ENCODE measurements at regions not wholly inside any gene's neighbourhood (a gene's known extent, or its start where the extent isn't known, plus 50 kb on each side); places are given as distances from the start of the nearest gene placed in this dataset.

GRCh38 chr1:17893891-17894631, 138.9 kb downstream of the ACTL8 start:
- H3K4me3 ChIP-seq (ENCODE audit: low read depth, low read length), result no peak overlapping the region
- TF ChIP-seq, protein P1, sequence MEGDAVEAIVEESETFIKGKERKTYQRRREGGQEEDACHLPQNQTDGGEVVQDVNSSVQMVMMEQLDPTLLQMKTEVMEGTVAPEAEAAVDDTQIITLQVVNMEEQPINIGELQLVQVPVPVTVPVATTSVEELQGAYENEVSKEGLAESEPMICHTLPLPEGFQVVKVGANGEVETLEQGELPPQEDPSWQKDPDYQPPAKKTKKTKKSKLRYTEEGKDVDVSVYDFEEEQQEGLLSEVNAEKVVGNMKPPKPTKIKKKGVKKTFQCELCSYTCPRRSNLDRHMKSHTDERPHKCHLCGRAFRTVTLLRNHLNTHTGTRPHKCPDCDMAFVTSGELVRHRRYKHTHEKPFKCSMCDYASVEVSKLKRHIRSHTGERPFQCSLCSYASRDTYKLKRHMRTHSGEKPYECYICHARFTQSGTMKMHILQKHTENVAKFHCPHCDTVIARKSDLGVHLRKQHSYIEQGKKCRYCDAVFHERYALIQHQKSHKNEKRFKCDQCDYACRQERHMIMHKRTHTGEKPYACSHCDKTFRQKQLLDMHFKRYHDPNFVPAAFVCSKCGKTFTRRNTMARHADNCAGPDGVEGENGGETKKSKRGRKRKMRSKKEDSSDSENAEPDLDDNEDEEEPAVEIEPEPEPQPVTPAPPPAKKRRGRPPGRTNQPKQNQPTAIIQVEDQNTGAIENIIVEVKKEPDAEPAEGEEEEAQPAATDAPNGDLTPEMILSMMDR (IDR thresholded peaks at IDR 0.05; ENCODE audit: insufficient read depth, low read length, poor library complexity, severe bottlenecking), result no peak
- H3K36me3 ChIP-seq (ENCODE audit: control insufficient read depth, insufficient read depth, low read length), result no peaks in the 10 kb centered on the region
- peaks cover 26% of the 10 kb centered on the region for H3K27me3 ChIP-seq (ENCODE audit: control insufficient read depth, insufficient read depth, low read length)
- peak; percentile 14 for DNase-seq (ENCODE audit: low read depth)

DNA sequence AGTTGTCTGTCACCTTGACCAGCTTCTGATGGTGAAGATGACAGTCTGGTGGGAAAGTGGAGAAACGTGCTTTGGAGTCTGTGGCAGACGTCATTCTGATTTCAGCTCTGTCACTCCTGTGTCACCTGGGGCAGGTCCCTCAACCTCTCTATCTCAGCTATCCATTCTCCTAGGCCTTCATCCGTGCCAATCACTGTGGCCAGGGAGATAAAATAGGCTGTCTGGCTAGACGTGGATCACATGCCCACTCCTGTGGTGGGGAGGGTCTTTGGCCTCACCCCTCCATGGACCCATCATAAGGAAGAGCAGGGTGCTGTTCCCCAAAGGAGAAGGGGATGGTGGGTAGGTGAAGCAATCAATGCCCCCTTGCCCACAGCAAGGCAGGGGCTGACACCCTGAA, 140.3 kb downstream of the ACTL8 start:
- Histone ChIP-seq H3K4me3 (ENCODE audit: low read depth, low read length) (no peak overlapping the region), H3K27me3 (ENCODE audit: control insufficient read depth, insufficient read depth, low read length) (peaks cover 13% of the 10 kb centered on the region), H3K36me3 (ENCODE audit: control insufficient read depth, insufficient read depth, low read length) (no peaks in the 10 kb centered on the region)
- TF ChIP-seq, protein P1 (IDR thresholded peaks at IDR 0.05; ENCODE audit: insufficient read depth, low read length, poor library complexity, severe bottlenecking), result no peak
- no peak for DNase-seq (ENCODE audit: low read depth)

- Histone ChIP-seq H3K36me3 (ENCODE audit: control insufficient read depth, insufficient read depth, low read length) (no peaks in the 10 kb centered on the region), H3K4me3 (ENCODE audit: low read depth, low read length) (no peak overlapping the region), H3K27me3 (ENCODE audit: control insufficient read depth, insufficient read depth, low read length) (peaks cover 7% of the 10 kb centered on the region)
- DNase-seq (ENCODE audit: low read depth), result no peak
- TF ChIP-seq, protein P1 (IDR thresholded peaks at IDR 0.05; ENCODE audit: insufficient read depth, low read length, poor library complexity, severe bottlenecking), result no peak
Observed at GRCh38 chr1:17895986-17896385, 140.9 kb downstream of the ACTL8 start.

DNA sequence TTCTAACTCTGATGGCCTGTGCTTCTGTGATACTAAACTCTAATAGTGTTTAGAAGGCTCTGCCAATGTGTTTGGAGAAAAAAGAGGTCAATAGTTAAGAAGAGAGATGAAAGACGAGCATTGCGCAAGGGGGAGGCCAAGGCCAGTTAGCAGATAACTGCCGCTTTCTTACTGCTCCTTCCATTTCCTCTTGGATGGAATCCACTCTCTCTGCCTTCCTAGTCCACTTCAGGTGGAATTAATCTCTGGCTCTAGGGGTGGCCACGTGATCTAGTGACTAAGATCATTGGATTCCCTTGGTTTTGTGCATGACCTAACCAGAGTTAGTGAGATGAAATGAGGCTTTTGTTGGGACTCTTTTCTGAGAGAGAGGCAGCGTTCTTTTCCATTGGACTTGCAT, 148.3 kb downstream of the ACTL8 start:
- no peak for DNase-seq (ENCODE audit: low read depth)
- H3K4me3 ChIP-seq (ENCODE audit: low read depth, low read length), result no peak overlapping the region
- H3K36me3 ChIP-seq (ENCODE audit: control insufficient read depth, insufficient read depth, low read length), result no peaks in the 10 kb centered on the region
- TF ChIP-seq, protein P1 (IDR thresholded peaks at IDR 0.05; ENCODE audit: insufficient read depth, low read length, poor library complexity, severe bottlenecking), result no peak
- peaks cover 5% of the 10 kb centered on the region for H3K27me3 ChIP-seq (ENCODE audit: control insufficient read depth, insufficient read depth, low read length)

- Histone ChIP-seq H3K36me3 (ENCODE audit: control insufficient read depth, insufficient read depth, low read length) (no peaks in the 10 kb centered on the region), H3K4me3 (ENCODE audit: low read depth, low read length) (no peak overlapping the region), H3K27me3 (ENCODE audit: control insufficient read depth, insufficient read depth, low read length) (peaks cover 6% of the 10 kb centered on the region)
- no peak for DNase-seq (ENCODE audit: low read depth)
- TF ChIP-seq, protein P1 (IDR thresholded peaks at IDR 0.05; ENCODE audit: insufficient read depth, low read length, poor library complexity, severe bottlenecking), result no peak
Observed at GRCh38 chr1:17904290-17904689, 149.2 kb downstream of the ACTL8 start.

DNA sequence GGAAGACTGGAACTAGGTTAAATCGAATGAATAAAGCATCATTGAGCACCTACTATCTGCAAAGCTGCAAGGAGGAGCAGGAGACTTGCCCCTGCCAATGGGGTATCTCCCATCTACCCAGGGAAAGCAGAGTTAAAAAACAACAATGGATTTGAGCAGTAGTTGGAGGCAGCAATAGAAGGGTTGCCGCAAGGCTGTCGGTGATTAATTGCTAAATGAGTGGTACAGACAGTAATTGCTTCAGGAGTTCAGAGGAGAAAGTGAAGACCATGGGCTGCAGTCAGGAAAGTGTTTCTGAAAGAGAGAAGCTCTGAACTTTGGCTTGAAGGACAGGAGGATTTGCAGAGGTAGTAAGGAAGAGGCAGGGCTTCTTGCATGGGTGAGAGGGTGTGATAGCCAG, 152.9 kb downstream of the ACTL8 start:
- H3K27me3 ChIP-seq (ENCODE audit: control insufficient read depth, insufficient read depth, low read length), result peaks cover 11% of the 10 kb centered on the region
- no peak for DNase-seq (ENCODE audit: low read depth)
- TF ChIP-seq, protein P1 (IDR thresholded peaks at IDR 0.05; ENCODE audit: insufficient read depth, low read length, poor library complexity, severe bottlenecking), result no peak

More for the DNA sequence above, 152.9 kb downstream of the ACTL8 start:
- Histone ChIP-seq H3K4me3 (ENCODE audit: low read depth, low read length) (no peak overlapping the region), H3K36me3 (ENCODE audit: control insufficient read depth, insufficient read depth, low read length) (no peaks in the 10 kb centered on the region)
